Right ventricle myocardium superior (tissue), 1 donor: ENCODE measurements at regions not wholly inside any gene's neighbourhood (a gene's known extent, or its start where the extent isn't known, plus 50 kb on each side); places are given as distances from the start of the nearest gene placed in this dataset.

Experiments
- ATAC-seq: fragments of 200-7000 bp; cut with Tn5 transposase; one replicate; pipeline ENCODE4 v1.9.1; 2020; ENCODE audit warnings: mild to moderate bottlenecking; ENCODE audit not compliant: poor library complexity
- DNase-seq: peaks from one replicate; pipeline ENCODE4 v3.0.0-alpha.2; 2020
- intact Hi-C: fragments of 100-400 bp; cut with DNase I; formaldehyde crosslinking; loops from one replicate; pipeline ENCODE4 v1.11.2; 2022
- donor health status: DM: no; HTN: yes; CAD: no; lungs with severe emphysema.

DNA sequence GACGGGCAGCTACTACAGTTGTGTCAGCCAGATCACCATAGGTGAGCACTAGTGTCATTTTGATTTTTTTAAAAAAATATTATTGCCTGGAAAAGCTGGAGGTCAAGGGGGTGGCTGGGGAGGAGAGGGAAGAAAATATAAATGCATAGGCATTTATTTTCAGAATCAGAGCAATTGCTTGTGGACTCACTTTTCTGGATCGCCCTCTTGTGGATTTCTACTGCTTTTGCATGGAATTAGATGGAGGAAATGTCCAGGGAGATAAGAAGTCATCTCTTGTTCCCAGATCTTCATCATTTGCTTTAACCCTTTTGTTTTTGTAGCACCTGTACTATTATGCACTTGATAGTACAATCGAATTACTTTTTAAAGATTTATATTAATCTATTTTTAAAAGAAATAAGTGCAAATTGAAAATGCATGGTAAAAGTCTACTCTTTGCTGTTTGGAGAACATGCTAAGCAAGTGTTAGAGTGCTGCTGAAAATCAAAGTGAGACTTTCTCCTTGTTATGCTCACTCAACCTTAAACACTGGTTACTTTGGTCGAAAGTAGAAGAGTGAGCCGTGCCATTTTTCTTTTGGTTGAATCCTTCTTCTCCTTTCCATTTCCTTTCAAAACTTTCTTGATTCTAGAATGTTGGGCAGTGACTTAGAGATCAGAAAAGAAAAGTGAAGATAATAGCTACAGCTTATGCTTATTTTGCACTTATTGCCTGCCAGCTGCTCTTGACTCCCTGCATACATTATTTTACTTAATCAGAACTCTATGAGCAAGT is 60.6 kb upstream of the ANO4 start:
- DNase-seq: no peak
- ATAC-seq: no peak
- intact Hi-C loops: loop anchor here (5.0 to 10.0 kb wide), 2 partner anchors 389 to 497 kb away; no protein-coding TSS in a partner anchor

- DNase-seq (no peak), ATAC-seq (no peak)
- intact Hi-C loops: loop anchor here (10.0 kb wide), 1 partner anchor 392 kb away; no protein-coding TSS in a partner anchor
These were observed 57.4 kb upstream of the ANO4 start for GRCh38 chr12:100737168-100737567.

DNA sequence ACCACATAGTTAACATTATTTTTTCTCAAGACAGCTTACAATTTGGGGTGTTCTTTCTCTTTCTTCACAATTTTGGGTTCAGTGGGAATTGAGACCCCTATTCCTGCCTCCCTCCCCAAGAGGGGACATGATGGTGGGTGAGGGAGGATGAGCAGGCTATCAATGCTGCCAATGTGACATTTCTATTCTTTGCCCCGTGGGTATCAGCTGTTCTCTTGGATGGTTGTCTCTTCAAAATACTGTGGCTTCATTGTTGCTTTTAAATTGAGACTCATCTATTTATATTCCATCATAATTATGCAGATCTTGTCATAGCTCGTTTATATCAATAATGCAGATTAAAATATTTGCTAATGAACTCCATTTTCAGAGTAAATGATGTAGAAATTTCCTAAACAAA is 56.5 kb upstream of the ANO4 start:
- intact Hi-C loops: loop anchor here (10.0 kb wide), 1 partner anchor 393 kb away; no protein-coding TSS in a partner anchor
- DNase-seq (no peak), ATAC-seq (no peak)

- intact Hi-C loops: no loop called here
- DNase-seq: no peak
- no peak for ATAC-seq
These were observed 53.4 kb upstream of the ANO4 start for GRCh38 chr12:100741084-100741711.

DNA sequence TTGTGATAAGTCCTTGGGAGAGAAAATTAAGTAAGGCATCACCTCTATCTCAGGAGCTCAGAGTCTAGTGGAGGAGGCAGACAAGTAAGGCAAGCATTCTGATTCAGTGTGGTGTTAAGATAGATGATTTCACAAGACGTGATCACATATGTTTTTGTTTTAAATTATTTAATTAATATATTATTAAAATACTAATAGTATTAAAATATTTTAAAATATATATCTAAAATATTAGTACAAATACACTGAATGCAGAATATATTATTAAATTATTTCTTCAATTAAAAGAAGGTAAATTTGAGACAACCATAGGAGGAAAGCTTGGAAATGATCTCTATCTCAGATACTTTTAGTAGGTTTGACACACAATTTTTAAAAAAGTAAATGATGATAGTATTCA is 51.5 kb upstream of the ANO4 start:
- DNase-seq (no peak), ATAC-seq (no peak)
- intact Hi-C loops: no loop called here
